KBM-7 (cell line): ENCODE measurements at regions not wholly inside any gene's neighbourhood (a gene's known extent, or its start where the extent isn't known, plus 50 kb on each side); places are given as distances from the start of the nearest gene placed in this dataset.

Experiments
- DNase-seq: peaks from one replicate; pipeline ENCODE4 v3.0.0-alpha.2; 2015
- in situ Hi-C: fragments of 300-500 bp; cut with MboI; formaldehyde crosslinking; loops from 2 replicates; pipeline ENCODE4 v1.14.3; 2020; ENCODE audit warnings: low sequenced_read_pairs, low pct_unique_long_range_greater_than_20kb, mixed read lengths

DNA sequence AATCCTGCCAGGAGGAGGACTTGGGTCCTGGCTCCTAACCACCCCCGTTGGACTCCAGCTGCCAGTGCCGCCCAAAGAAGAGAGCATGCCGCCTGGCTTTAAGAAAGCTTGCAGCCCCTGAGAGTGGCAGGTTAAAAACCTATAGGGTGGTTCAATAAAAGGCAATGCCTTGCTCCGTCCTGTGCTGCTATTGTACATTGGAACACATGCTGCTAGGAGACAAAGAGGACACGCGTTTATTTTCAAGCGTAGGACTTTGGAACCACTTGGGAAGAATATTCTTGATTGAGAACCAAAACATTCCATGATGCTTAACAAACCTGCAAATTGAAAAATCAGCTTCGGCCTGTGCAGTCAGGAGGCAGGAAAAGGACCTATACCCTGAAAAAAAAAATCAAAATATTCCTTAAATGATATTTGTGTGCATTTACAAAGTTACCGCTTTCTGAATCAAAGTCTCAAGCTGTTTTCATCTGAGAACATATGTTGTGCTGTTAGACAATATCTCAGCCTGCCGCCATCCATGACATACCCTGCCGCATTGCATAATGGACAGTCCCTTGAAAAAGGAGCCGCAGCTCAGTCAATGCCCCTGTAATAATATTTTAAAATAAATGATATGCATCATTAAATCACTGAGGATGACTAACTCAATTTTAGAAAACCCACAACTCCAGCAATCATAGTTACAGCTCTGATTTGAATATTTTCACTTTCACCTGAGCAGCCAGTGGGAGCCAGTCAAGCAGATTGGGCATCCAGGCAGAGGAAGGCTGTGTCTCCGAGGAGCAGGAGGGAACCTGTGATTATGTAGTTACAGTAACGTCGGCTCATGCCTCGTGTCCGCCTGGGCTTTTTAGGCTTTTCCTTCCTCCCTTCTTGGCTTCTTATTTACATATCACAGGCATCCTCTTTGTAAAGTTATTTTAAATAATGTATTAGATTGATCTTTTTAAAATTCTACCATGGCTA is 805.6 kb upstream of the FANCL start:
- no peak for DNase-seq
- in situ Hi-C loops: no loop called here

DNA sequence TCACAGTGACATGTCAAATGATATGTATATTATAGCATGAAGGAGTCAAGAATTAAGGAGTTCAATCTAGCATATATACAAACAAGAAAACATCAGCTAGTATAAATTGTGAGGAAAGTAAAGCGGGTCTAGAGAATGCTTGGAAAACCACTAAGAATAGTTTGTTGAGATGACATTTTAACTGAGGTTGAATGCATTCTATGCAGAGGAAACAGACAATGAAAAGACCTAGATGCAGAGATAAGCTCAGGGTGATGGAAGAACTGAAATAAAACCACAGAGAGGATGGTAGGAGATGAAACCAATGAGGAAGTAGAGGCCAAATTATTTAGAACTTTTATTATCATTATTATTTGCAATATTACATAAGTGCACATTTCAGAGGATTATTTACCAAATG is 803.6 kb upstream of the FANCL start:
- DNase-seq: peak; percentile 51
- in situ Hi-C loops: no loop called here

DNA sequence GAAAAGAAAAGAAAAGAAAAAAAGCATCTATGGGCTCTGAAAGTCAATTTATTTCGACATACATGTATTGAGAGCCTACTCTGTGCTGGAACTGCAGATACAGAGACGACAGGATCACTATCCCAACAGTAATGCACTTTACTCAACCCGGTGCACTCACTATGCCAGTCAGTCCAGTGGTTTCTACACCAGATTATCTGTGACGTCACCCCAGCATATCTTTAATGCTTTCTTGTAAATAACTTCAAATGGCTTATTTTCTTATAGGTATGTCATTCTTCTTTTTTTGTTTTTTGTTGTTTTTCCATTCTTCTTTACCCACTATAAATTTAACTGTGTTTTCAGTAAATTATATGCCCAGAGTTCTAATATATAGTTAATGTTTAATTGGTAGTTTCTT is 800.0 kb upstream of the FANCL start:
- in situ Hi-C loops: no loop called here
- DNase-seq: no peak

DNA sequence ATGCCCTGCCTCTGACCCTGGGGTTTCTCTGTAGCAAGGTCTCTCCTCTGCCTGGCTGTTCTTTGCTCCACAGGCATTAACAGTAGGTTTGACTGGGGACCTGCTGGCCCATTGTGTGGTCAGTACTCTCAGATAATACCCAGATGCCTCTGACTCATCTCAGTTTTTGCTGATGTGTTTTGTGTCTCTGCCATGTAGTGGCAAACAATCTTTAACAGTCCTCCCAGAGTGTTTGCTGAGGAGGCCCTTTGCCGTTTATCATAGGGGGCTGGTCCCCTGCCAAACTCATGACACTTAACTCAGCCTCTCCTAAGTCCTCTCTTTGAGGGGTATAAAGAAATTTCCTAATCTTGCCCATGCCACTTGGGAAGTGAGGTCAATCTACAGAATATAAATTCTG is 793.7 kb upstream of the FANCL start:
- in situ Hi-C loops: no loop called here
- DNase-seq: no peak

DNA sequence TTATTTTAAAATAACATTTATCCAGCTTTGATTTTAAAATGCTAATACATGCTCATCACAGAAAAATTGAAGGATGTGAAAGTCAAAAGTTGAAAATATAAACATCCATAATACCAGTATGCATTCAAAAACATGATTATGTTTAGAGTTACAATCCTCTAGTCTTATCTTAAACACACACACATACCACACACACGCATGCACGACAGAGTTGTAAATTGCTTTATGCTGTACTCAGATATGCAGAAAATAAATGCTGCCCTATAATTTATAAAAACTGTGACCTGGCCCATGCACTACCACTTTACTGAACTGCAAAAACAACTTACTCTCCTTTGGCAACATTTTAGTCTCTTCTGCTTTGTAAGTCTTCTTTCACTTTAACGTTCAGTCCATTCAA is 793.0 kb upstream of the FANCL start:
- in situ Hi-C loops: no loop called here
- DNase-seq: no peak

DNA sequence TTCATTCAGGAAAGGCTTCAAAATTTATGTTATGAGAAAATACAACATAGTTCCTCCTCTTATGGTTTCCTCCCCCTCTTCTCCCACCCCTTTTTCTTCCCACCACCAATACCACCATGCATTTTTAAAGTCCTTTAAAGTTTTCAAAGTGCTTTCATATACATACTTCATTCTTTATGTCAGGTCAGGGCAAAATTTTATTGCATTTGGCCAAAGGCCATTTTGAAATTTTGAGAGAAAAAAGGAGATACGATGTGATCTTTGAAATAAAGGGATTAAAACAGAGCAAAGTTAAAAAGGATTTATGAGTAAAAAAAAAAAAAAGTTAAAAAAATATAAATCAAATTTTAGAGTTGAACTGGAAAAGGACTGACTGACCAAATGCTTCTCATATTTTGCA is 792.5 kb upstream of the FANCL start:
- peak; percentile 5 for DNase-seq
- in situ Hi-C loops: no loop called here

DNA sequence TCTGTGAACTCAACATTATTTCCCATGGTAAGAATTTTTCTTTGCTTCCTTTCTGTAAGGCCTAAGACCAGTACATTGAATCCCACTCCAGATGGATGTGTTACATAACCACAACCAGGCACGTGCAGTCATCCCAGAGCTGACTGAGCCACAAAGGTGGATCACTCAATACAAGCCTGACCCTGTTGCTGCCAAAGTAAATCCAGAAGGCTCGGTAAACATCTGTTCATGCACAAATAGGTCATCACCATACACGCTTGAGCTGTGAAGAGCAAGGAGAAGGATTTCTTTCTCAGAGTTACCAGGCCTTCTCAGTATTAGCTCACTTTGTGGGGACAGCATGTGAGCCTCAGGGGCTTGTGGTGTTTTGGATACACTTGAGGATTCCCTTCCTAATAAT is 791.4 kb upstream of the FANCL start:
- DNase-seq: no peak
- in situ Hi-C loops: no loop called here

DNA sequence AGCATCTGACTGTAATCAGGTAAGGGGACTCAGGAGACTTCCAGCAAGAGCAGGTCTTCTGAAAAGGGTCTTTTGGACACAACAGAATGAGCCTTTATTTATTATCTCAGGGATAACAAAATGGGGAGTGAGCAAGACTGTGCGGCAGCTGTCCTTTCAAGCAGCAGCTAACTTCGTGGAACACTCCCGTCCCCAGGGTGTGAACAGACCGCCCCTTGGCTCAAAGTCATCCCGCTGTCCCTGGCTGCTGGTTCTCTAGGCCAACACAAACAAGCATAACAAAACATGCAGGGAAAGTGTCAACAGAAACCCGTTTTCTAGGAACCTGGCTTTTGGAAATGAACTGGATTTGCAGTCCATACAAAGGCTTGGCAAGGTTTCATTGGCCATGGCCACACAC is 787.9 kb upstream of the FANCL start:
- no peak for DNase-seq
- in situ Hi-C loops: no loop called here

DNA sequence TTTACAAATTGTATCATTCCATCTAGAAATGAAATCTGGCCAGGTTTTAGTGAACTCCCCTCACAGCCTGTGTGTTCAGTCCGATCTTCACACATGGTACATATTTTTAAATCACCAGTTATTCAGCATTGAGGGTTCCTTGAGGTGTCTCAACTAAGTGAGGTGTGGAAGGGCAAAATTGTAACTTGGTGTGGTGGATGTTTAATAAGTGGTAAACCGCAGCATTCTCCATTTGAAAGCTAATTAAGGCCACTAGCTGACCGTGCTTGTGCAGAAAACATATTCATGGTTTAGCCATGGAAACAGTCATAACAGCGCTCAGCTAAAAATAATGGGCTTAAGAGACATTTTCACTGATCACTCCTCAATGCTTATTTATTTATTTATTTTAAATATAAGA is 786.2 kb upstream of the FANCL start:
- in situ Hi-C loops: no loop called here
- no peak for DNase-seq

DNA sequence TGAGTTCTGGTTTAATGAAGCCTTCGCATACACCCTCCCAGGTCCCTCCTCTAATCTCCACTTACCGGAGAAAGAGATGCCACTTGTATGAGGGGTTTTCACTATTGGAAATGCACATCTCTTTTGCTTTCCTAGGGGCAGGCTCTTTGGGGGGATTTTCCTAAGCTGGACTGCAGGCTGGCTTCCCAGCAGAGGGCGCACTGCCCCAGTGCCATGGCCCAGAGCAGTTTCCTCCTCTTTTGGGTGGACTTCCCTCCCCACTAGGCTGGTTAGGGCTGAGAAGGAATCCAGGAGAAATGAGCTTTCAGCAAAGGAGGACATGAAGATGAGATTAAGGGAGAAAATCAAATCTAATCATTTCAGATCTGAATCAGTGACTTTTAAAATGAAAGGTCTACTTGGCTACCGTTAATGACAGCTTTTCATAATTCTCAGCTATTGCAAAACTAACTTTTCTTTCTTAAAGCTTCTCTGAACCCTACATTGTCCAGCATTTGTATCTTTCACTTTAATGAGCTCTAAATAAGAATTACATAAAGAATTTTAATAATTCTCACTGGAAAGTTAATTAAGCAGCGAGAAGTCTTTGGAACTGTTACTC is 784.1 kb upstream of the FANCL start:
- DNase-seq: peak; percentile 64
- in situ Hi-C loops: no loop called here

DNA sequence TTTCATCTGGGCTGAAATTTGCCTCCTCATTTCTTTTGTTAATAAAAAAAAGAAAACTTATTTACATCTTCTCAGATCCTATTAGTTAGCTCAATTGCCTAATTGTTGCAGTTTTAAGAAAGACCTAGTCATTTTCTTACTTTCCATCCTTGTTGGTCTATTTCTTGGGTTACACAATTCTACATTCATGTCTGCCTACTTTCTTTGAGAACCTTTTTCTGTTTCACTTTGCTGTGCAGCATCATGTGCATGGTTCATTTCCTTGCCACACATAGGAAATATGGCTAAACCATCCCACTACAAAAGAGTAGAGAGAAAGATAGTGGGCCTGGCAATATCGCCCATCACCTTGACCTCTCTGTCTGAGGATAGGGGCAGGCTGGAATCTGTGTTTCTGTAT is 780.7 kb upstream of the FANCL start:
- DNase-seq: no peak
- in situ Hi-C loops: no loop called here

DNA sequence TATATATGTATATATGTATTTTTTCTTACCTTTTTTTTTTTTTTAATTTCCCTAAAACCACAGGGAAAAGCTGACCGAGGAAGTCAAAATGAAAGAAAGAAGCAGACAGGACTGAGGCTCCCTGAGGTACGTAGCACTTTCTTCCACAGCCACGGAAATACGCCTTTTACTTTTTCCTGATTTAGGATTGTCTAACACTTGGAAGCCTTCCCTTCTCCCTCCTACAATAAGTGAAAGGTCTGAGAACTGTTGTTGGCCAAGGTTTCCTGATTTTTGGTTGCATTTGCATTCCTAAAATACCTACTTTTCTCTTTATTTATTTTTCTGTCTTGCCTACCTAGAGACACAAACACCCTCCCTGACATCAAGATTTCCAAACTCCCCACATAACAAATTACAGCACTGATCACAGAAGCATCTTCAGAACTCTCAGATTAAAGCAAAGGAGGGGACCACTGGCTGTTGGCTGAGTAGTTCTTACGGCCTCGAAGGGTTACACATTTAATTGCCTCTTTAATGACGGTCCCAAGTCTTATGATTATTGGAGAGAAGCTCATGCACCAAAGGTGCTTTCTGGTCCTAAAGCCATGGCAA is 778.5 kb upstream of the FANCL start:
- in situ Hi-C loops: no loop called here
- no peak for DNase-seq

DNA sequence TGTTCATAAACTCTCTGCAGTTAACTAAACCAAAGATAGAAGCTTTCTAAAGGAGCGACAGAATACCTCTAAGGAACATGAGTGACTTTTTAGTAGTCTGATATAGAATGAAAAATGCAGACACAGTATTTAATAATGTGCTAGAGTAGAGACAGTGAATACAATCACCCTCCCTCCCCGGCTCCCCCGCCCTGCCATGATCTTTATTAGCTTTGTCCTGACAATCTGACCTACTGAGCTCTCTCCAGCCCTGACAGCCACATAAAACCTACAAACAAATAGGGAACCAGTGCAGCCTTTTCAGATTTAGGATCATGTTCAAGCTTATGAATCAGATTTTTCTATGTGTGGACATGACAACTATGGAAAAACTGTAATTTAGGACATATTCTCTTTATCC is 777.6 kb upstream of the FANCL start:
- no peak for DNase-seq
- in situ Hi-C loops: no loop called here

DNA sequence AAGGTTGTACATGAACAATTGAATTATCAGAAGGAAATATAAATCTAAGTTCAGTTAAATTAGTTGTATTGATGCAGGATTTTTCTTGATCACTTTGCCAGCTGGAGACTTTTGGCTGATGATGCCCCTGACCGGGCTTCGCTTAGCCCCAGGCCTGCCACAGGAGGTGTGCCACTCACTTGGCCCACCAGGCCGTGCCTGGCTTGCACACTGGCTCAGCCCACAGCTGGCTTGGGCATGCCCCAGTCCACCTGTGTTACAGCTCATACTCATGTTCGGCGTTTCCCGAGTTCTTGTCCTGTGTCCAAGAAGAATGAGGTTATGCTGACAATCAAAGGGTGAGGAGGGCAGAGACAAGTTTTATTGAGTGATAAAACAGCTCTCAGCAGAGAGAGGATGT is 773.9 kb upstream of the FANCL start:
- no peak for DNase-seq
- in situ Hi-C loops: no loop called here

DNA sequence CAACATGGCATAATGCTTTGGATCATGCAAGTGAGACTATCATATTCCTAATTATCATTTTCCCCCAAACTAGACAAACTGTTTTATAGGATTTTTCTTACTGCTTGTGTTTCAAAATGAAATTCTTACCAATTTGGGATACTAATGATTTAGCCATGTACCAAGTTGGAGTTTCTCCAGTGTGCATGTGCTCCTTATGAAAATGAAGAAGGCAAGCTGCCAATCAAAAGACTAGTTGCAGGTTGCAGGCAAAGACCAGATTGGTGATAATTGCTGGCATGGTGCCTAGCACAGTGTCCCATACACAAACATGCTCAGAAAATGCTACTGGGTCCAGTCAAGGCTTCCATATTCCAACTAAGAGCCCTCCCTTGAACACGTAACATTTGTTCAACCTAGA is 771.8 kb upstream of the FANCL start:
- in situ Hi-C loops: no loop called here
- no peak for DNase-seq

DNA sequence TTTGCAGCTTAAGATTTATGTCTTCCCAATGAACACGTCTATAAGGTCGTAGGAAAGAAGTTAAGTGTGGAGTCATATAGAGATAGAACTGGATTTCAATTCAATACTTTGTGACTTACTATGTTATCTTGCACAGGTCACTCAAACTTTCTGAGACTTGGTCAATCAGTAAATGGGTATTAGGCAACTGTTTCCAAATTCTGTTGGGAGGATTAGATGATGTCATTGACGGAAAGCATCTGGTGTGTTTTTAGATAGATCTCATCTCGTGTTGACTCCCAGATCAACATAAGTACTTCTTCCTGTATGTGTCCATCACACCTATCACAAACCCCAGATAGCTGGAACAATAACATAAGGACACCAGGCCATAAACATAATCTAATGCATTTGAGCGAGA is 771.1 kb upstream of the FANCL start:
- in situ Hi-C loops: no loop called here
- DNase-seq: no peak

DNA sequence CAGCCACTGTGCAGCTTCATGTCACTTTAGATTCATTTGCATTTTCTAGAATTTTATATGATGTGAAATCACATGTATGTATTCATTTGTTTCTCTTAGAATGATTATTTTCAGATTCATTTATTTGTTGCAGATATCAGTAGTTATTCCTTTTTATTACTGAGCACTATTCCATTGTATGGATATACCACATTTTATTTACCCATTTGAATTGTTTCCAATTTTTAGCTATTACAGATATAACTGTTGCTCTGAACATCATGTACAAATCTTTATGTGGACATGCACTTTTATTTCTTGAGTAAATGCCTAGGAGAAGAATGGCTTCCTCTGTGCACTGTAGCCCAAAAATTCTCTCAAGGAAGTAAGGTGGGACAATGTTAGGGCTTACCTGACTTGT is 767.8 kb upstream of the FANCL start:
- DNase-seq: no peak
- in situ Hi-C loops: no loop called here

DNA sequence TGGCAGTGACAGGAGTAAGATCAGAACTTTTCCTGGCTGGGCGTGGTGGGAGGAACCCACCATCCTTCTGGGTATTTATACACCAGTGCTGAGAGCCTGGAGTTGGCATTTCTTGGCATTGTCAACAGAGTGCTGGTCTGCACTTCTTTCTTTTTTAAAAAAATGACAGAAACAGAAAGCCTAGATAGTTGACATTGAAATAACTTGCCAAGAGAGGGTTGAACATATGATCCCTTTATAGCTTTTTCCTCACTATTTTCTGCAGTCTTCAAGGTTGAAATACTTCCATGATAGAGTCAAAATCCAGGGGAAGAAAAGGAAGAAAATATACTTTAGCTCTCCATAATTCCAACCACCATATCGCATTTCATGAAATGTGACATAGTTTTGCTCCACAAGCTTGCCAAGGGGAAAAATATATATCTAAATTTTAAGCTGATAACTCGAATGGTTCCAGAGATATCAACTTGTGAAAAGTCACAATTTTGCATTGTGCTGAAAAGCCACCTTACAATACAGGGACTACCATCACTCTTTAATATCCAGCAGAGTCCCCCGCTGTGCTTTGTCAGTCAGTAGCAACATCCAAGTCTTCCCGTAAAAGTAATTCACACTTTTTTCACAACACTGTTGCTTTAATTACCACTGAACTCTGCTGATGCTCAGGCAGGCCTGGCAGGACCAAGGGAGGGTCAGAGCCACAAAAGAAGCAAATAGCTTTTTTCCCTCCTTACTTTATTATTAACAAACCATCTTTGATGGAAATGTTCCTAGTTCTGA is 764.9 kb upstream of the FANCL start:
- in situ Hi-C loops: no loop called here
- no peak for DNase-seq

DNA sequence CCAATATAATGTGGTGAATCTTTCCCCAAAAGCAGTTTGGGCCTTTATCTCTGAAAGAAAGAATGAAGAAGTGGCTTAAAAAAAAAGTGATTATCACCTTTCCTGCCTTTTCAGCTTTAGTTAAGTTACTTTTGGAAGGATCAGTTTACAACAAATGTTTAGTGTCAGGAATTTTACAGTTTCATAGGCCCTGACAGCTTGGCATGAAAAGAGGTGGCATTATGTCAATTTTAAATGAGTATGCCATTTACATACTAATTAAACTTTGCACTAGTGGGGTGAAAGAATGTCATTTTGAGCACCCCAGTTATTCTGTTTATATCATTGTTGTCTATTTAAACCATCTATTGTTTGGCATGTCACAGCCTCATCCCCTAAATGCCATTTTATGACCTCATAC is 763.5 kb upstream of the FANCL start:
- DNase-seq: no peak
- in situ Hi-C loops: no loop called here

DNA sequence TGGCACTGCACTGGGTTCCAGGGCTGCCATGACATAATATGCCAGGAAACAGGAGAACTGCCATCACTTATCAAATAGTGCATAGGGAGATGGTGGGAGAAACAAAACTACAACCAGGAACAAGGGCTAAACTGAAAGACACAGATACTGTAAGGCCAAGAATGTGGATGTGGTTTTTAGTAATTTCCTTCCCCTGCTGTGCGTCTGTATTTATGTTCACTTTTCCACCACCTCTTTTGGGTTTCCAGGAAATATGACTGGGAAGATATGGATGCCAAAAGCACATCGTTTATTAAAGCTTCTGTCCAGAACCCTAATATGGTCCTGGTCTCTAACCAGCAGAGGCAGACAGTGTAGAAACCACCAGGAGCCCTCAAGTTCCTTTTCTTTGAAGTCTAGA is 759.7 kb upstream of the FANCL start:
- DNase-seq: peak; percentile 67
- in situ Hi-C loops: no loop called here
